ENCODE measurements at regions not wholly inside any gene's neighbourhood (a gene's known extent, or its start where the extent isn't known, plus 50 kb on each side); places are given as distances from the start of the nearest gene placed in this dataset.

GRCh38 chr3:20250786-20251185 is 64.8 kb upstream of the SGO1 start:
- Histone ChIP-seq H3K27me3 (no peaks in the 10 kb centered on the region), H3K4me3 (no peak overlapping the region), H3K36me3 (no peaks in the 10 kb centered on the region), H3K9me3 (no peaks in the 10 kb centered on the region), H3K4me1 (no peaks in the 10 kb centered on the region), H3K27ac (no peak overlapping the region)
- DNase-seq = no peak
- TF ChIP-seq EP300 (IDR thresholded peaks at IDR 0.05) = no peak
- TF ChIP-seq POLR2AphosphoS5 (IDR thresholded peaks at IDR 0.05) = no peak
- TF ChIP-seq, protein P1, sequence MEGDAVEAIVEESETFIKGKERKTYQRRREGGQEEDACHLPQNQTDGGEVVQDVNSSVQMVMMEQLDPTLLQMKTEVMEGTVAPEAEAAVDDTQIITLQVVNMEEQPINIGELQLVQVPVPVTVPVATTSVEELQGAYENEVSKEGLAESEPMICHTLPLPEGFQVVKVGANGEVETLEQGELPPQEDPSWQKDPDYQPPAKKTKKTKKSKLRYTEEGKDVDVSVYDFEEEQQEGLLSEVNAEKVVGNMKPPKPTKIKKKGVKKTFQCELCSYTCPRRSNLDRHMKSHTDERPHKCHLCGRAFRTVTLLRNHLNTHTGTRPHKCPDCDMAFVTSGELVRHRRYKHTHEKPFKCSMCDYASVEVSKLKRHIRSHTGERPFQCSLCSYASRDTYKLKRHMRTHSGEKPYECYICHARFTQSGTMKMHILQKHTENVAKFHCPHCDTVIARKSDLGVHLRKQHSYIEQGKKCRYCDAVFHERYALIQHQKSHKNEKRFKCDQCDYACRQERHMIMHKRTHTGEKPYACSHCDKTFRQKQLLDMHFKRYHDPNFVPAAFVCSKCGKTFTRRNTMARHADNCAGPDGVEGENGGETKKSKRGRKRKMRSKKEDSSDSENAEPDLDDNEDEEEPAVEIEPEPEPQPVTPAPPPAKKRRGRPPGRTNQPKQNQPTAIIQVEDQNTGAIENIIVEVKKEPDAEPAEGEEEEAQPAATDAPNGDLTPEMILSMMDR (IDR thresholded peaks at IDR 0.05) = no peak
- no peak for TF ChIP-seq POLR2A (IDR thresholded peaks at IDR 0.05)
- 95 to 100% (median 100%) methylated on average over 1 of the region's 1 CpG for WGBS, 5 donors
- intact Hi-C loops (cut with DNase I; ENCODE audit: low total_unique reads) = no loop called here

GRCh38 chr3:20250314-20250713 is 64.3 kb upstream of the SGO1 start:
- no peak overlapping the region for H3K4me3 ChIP-seq
- 91 to 100% (median 96%) methylated on average over 2 to 3 of the region's 3 CpGs for WGBS, 5 donors
- H3K9me3 ChIP-seq = no peaks in the 10 kb centered on the region
- DNase-seq = no peak
- no peaks in the 10 kb centered on the region for H3K27me3 ChIP-seq
- H3K27ac ChIP-seq = no peak overlapping the region
- H3K36me3 ChIP-seq = no peaks in the 10 kb centered on the region
- intact Hi-C loops (cut with DNase I; ENCODE audit: low total_unique reads) = no loop called here
- TF ChIP-seq POLR2AphosphoS5 (IDR thresholded peaks at IDR 0.05) (no peak), POLR2A (IDR thresholded peaks at IDR 0.05) (no peak), EP300 (IDR thresholded peaks at IDR 0.05) (no peak)
- TF ChIP-seq, protein P1 (IDR thresholded peaks at IDR 0.05) = no peak
- H3K4me1 ChIP-seq = no peaks in the 10 kb centered on the region

DNA sequence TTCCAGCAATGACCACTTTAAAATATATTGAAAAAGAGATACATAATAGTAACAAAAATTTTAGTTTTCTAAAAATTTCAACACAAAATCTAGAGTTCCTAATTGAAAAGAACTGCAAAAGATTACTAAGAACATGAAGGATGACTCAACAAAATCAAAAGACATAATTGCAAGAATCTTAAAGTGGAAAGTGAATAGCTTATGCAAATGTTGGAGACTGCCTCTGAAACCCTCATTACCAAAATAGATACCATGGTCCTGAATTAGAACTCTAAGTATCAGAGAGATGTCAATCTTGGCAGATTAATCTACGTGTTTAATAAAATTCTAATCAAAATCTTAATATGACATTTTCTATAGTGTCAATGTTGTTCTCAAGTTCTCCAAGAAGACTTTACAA is 60.7 kb upstream of the SGO1 start:
- Histone ChIP-seq H3K4me3 (no peak overlapping the region), H3K4me1 (no peaks in the 10 kb centered on the region), H3K9me3 (no peaks in the 10 kb centered on the region), H3K27me3 (no peaks in the 10 kb centered on the region), H3K27ac (no peak overlapping the region), H3K36me3 (no peaks in the 10 kb centered on the region)
- no peak for DNase-seq
- 73 to 86% (median 84%) methylated on average over 1 of the region's 1 CpG for WGBS, 5 donors
- TF ChIP-seq, protein P1 (IDR thresholded peaks at IDR 0.05) = no peak
- TF ChIP-seq POLR2AphosphoS5 (IDR thresholded peaks at IDR 0.05) = no peak
- no peak for TF ChIP-seq POLR2A (IDR thresholded peaks at IDR 0.05)
- TF ChIP-seq EP300 (IDR thresholded peaks at IDR 0.05) = no peak
- intact Hi-C loops (cut with DNase I; ENCODE audit: low total_unique reads) = no loop called here

DNA sequence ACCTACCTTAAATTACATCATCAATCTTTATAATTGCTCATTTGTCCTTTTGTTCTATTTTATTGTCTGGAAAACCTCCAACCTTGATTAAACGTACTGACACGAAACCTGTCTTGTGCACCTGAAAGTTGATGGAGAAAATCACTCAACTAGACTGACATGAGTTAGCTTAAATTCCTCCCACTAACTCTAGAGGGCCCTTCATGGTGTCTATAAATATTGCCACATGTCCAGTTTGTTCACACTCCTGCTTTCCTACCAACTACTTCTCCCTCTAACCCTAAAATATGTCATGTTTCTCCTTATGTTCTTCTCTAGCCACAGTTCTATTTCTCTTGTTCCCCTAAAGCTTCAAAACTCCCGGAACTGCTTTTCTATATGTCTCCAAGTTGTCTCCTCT is 59.8 kb upstream of the SGO1 start:
- no peaks in the 10 kb centered on the region for H3K4me1 ChIP-seq
- H3K9me3 ChIP-seq = no peaks in the 10 kb centered on the region
- H3K27ac ChIP-seq = no peak overlapping the region
- DNase-seq = no peak
- TF ChIP-seq, protein P1 (IDR thresholded peaks at IDR 0.05) = no peak
- TF ChIP-seq EP300 (IDR thresholded peaks at IDR 0.05) = no peak
- TF ChIP-seq POLR2AphosphoS5 (IDR thresholded peaks at IDR 0.05) = no peak
- TF ChIP-seq POLR2A (IDR thresholded peaks at IDR 0.05) = no peak
- no peaks in the 10 kb centered on the region for H3K27me3 ChIP-seq
- 78 to 83% (median 80%) methylated on average over 3 of the region's 3 CpGs for WGBS, 5 donors
- intact Hi-C loops (cut with DNase I; ENCODE audit: low total_unique reads) = no loop called here
- H3K4me3 ChIP-seq = no peak overlapping the region
- no peaks in the 10 kb centered on the region for H3K36me3 ChIP-seq
